ENCODE measurements at regions not wholly inside any gene's neighbourhood (a gene's known extent, or its start where the extent isn't known, plus 50 kb on each side); places are given as distances from the start of the nearest gene placed in this dataset.
"Not testable (repeated sequence)": the region's sequence is repeated elsewhere in the genome, so short reads cannot be mapped to it uniquely, and the experiment has no call there.

GRCh38 chr5:104556957-104557356 is 994.4 kb upstream of the NUDT12 start:
- no peak for FAIRE-seq
- no peaks in the 10 kb centered on the region for H3K27me3 ChIP-seq (ENCODE audit: control insufficient read depth, insufficient read depth, low read length)
- no peak overlapping the region for H3K4me3 ChIP-seq (ENCODE audit: low read depth, low read length)
- no peaks in the 10 kb centered on the region for H3K36me3 ChIP-seq (ENCODE audit: control insufficient read depth, insufficient read depth, low read length)
- no peak for DNase-seq (ENCODE audit: low read depth)
- no peak for TF ChIP-seq CTCF (IDR thresholded peaks at IDR 0.05; ENCODE audit: insufficient read depth, low read length, severe bottlenecking)

- Histone ChIP-seq H3K36me3 (ENCODE audit: control insufficient read depth, insufficient read depth, low read length) (no peaks in the 10 kb centered on the region), H3K27me3 (ENCODE audit: control insufficient read depth, insufficient read depth, low read length) (no peaks in the 10 kb centered on the region), H3K4me3 (ENCODE audit: low read depth, low read length) (no peak overlapping the region)
- DNase-seq (ENCODE audit: low read depth) (no peak), FAIRE-seq (no peak)
- TF ChIP-seq CTCF (IDR thresholded peaks at IDR 0.05; ENCODE audit: insufficient read depth, low read length, severe bottlenecking), result no peak
Observed at GRCh38 chr5:104551628-104552027, 989.0 kb upstream of the NUDT12 start.

- H3K27me3 ChIP-seq (ENCODE audit: control insufficient read depth, insufficient read depth, low read length); H3K36me3 ChIP-seq (ENCODE audit: control insufficient read depth, insufficient read depth, low read length); H3K4me3 ChIP-seq (ENCODE audit: low read depth, low read length); DNase-seq (ENCODE audit: low read depth); FAIRE-seq: not testable (repeated sequence)
Observed at GRCh38 chr5:104546871-104547270, 984.3 kb upstream of the NUDT12 start.

- H3K36me3 ChIP-seq (ENCODE audit: control insufficient read depth, insufficient read depth, low read length), result no peaks in the 10 kb centered on the region
- DNase-seq (ENCODE audit: low read depth) (no peak), FAIRE-seq (no peak)
- TF ChIP-seq CTCF (IDR thresholded peaks at IDR 0.05; ENCODE audit: insufficient read depth, low read length, severe bottlenecking), result no peak
- H3K4me3 ChIP-seq (ENCODE audit: low read depth, low read length), result no peak overlapping the region
- H3K27me3 ChIP-seq (ENCODE audit: control insufficient read depth, insufficient read depth, low read length), result no peaks in the 10 kb centered on the region
Observed at GRCh38 chr5:104541141-104541785, 978.7 kb upstream of the NUDT12 start.

GRCh38 chr5:104540448-104540847 is 977.9 kb upstream of the NUDT12 start:
- DNase-seq (ENCODE audit: low read depth) (peak; percentile 8), FAIRE-seq (no peak)
- no peak overlapping the region for H3K4me3 ChIP-seq (ENCODE audit: low read depth, low read length)
- no peaks in the 10 kb centered on the region for H3K36me3 ChIP-seq (ENCODE audit: control insufficient read depth, insufficient read depth, low read length)
- no peaks in the 10 kb centered on the region for H3K27me3 ChIP-seq (ENCODE audit: control insufficient read depth, insufficient read depth, low read length)
- TF ChIP-seq CTCF (IDR thresholded peaks at IDR 0.05; ENCODE audit: insufficient read depth, low read length, severe bottlenecking), result no peak

GRCh38 chr5:104539618-104540350 is 977.2 kb upstream of the NUDT12 start:
- FAIRE-seq, result no peak
- Histone ChIP-seq H3K27me3 (ENCODE audit: control insufficient read depth, insufficient read depth, low read length) (no peaks in the 10 kb centered on the region), H3K36me3 (ENCODE audit: control insufficient read depth, insufficient read depth, low read length) (no peaks in the 10 kb centered on the region), H3K4me3 (ENCODE audit: low read depth, low read length) (no peak overlapping the region)
- no peak for DNase-seq (ENCODE audit: low read depth)
- no peak for TF ChIP-seq CTCF (IDR thresholded peaks at IDR 0.05; ENCODE audit: insufficient read depth, low read length, severe bottlenecking)
